Muscle layer of duodenum (tissue), 2 donors: ENCODE measurements at regions not wholly inside any gene's neighbourhood (a gene's known extent, or its start where the extent isn't known, plus 50 kb on each side); places are given as distances from the start of the nearest gene placed in this dataset.
A peak's percentile ranks its signal among the peaks of the same experiment; 100 is the strongest.

Source experiments
- H3K27ac ChIP-seq: one replicate; pipeline ENCODE4 v1.7.0; 2013; ENCODE audit warnings: mild to moderate bottlenecking, low read length
- H3K27me3 ChIP-seq: one replicate; pipeline ENCODE4 v1.7.0; 2013; ENCODE audit warnings: low read depth, mild to moderate bottlenecking, control low read depth, low read length
- H3K36me3 ChIP-seq, 2 donors: one replicate each; pipeline ENCODE4 v1.7.0; 2013; ENCODE audit warnings: low read length in 2 of 2, control low read depth in 1 of 2, mild to moderate bottlenecking in 1 of 2; ENCODE audit not compliant: insufficient read depth in 2 of 2, control insufficient read depth in 1 of 2
- H3K4me1 ChIP-seq, 2 donors: one replicate each; pipeline ENCODE4 v1.7.0; 2013; ENCODE audit warnings: low read length in 2 of 2, mild to moderate bottlenecking in 2 of 2, control low read depth in 1 of 2, moderate library complexity in 1 of 2; ENCODE audit not compliant: insufficient read depth in 2 of 2, control insufficient read depth in 1 of 2
- H3K4me3 ChIP-seq, 2 donors: one replicate each; pipeline ENCODE4 v1.7.0; 2013; ENCODE audit warnings: low read length in 2 of 2, low read depth in 1 of 2, mild to moderate bottlenecking in 1 of 2
- H3K9me3 ChIP-seq, 2 donors: one replicate each; pipeline ENCODE4 v1.7.0; 2013; ENCODE audit warnings: low read length in 2 of 2, control low read depth in 1 of 2, mild to moderate bottlenecking in 1 of 2; ENCODE audit not compliant: control insufficient read depth in 1 of 2
- donor health status: healthy.

DNA sequence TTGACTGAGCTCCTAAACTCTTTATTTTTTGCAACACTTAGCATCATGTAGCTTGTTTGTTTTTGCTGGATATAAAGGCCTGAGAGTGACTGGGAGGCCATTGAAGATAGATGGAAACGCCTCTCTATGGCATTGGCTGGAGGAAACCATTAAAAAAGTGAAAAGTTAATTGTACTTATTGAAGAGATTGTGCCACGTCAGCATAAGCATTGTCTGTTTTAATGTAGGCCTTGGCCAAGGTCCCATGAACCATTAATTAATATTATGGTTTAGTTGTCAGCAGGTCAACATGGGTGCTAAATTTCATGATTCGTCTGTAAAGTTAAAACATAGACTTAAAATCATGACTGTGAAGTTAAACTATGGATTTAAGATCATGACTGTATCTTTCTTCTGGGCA lies 178.6 kb downstream of the GATA3 start:
- H3K36me3 ChIP-seq: no peaks in the 10 kb centered on the region
- no peaks in the 10 kb centered on the region for H3K27me3 ChIP-seq
- no peak overlapping the region for H3K27ac ChIP-seq
- H3K4me1 ChIP-seq: no peaks in the 10 kb centered on the region
- no peak overlapping the region for H3K4me3 ChIP-seq
- no peaks in the 10 kb centered on the region for H3K9me3 ChIP-seq

DNA sequence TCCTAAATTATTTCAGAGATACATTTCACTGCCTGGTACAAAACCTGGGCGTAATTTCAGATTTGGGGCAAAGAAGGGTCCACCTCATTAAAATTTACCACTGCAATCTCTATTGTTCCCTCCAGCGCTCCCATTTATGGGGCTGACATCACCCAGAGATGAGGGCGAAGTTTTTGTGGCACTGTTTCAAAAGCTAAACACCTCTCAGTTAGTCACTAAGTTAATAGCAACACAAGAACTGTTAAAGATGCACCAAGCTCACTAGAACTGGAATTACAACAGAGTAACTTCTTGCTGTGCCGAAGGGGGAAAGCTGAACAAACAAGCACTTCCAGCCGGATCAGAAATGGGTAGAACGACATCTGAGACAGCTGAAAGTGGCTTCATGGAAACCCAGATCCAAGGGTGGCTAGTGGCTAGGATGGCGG lies 179.4 kb downstream of the GATA3 start:
- Histone ChIP-seq H3K27ac (no peak overlapping the region), H3K36me3 (no peaks in the 10 kb centered on the region), H3K27me3 (no peaks in the 10 kb centered on the region), H3K4me3 (no peak overlapping the region), H3K9me3 (no peaks in the 10 kb centered on the region), H3K4me1 (no peaks in the 10 kb centered on the region)

DNA sequence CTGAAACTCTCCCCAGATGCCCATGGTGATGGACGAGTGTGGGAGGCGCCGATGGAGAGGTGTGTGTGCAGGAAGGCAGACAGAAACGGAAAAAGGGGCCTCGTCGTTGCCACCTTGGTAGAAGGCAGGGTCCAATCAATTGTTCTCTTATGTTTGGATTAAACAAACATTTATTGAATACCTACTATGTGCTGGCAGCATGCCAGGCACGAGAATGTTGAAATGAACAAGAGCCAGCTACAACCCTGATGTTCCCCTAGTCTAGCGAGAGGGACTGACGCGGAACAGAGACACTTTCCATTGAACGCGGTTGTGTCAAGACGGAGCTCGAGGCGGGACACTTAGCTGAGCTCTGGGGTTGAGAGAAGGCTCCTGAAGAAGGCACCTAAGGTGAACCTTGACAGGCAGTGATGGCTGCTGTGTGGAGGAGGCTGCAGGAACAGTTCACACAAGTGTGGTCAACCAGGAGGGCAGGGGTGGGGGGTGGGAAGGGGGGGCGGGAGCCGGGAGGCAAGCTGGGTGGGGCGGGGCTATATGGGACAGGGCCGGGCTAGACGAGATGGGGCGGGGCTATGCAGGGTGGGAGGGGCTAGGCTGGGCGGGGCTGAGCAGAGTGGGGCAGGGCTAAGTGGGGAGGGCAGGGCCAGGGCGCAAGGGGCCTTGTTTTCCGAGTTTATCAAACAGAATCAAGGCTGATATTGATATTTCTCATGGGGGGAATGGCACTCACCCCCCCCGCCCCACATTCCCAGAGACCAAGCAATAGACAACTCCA lies 181.0 kb downstream of the GATA3 start:
- Histone ChIP-seq H3K9me3 (no peaks in the 10 kb centered on the region), H3K27me3 (no peaks in the 10 kb centered on the region)

DNA sequence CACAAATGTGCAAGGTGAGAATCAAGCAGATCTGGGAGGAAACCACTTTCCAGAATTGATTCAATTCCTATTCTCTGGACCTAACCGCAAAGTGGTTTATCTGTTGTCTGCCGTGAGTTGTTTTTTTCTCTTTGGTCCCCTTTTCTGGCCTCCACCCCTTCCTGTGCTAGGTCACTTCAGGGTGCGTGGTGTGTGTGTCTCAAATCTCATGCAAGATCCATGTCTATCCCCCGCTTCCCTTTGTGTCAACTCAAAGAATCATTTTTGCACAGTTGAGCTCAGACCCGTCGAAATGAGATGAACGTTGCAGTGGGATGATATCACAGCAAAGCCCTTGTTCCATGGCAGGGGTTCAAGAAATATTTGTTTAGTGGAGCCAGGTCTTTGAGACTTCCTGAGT lies 184.5 kb downstream of the GATA3 start:
- H3K36me3 ChIP-seq: no peaks in the 10 kb centered on the region
- no peaks in the 10 kb centered on the region for H3K9me3 ChIP-seq
- H3K4me1 ChIP-seq: no peaks in the 10 kb centered on the region
- H3K27ac ChIP-seq: no peak overlapping the region
- no peak overlapping the region for H3K4me3 ChIP-seq
- no peaks in the 10 kb centered on the region for H3K27me3 ChIP-seq

More for the DNA sequence above, 181.0 kb downstream of the GATA3 start:
- Histone ChIP-seq H3K4me3 (no peak overlapping the region), H3K4me1 (no peaks in the 10 kb centered on the region), H3K27ac (no peak overlapping the region), H3K36me3 (no peaks in the 10 kb centered on the region)

DNA sequence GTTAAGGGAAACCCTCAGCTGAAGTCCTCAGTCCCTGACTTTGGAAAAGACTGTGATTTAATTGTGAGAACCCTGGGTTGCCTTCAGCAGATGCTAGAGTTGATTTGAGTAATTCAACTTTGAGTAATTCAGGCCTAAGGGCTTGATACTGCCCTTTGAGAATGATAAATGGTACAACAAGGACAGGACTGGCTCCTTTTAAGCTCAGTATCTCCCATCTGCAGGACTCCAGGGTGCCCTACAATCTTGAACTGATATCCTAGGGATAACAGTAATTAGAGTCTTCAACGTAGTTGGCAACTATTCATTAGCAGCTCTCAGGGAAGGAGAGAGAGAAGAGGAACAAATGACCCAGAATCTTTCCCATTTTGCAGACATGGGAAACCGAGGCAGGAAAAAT lies 186.4 kb downstream of the GATA3 start:
- H3K9me3 ChIP-seq: no peaks in the 10 kb centered on the region
- no peaks in the 10 kb centered on the region for H3K4me1 ChIP-seq
- no peaks in the 10 kb centered on the region for H3K36me3 ChIP-seq
- H3K27ac ChIP-seq: no peak overlapping the region
- H3K4me3 ChIP-seq: no peak overlapping the region
- H3K27me3 ChIP-seq: no peaks in the 10 kb centered on the region

DNA sequence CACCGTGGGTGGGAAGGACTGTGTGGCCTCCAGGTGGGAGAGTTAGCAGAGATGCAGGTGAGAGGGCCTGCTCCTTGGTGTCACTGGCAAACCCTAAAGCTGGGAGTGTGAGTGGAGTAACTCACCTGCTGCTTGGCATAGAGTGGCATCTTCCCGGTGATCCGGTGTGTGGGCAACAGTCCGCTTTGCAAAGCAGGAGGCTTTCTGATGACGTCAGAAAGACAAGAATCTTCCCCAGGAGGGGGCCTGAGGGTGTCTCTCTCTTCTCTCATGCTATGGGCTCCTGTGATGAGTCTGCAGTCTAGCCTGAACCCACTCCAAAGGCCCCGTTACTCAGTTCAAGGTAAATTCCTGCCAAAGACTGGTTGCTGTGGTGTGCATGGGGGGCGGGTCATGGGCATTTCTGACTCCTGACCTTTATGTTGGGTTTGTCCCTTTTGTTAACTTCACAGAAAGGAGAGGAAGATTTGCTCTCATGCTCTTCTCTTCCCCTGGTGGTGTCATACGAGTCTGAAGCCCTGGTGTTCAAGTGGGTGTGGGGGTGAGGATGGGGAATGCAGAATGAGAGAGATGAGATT lies 187.9 kb downstream of the GATA3 start:
- no peaks in the 10 kb centered on the region for H3K36me3 ChIP-seq
- H3K4me1 ChIP-seq: no peaks in the 10 kb centered on the region
- H3K27me3 ChIP-seq: no peaks in the 10 kb centered on the region
- H3K27ac ChIP-seq: no peak overlapping the region
- no peak overlapping the region for H3K4me3 ChIP-seq
- H3K9me3 ChIP-seq: peaks cover 6 to 8% of the 10 kb centered on the region in 2 donors

DNA sequence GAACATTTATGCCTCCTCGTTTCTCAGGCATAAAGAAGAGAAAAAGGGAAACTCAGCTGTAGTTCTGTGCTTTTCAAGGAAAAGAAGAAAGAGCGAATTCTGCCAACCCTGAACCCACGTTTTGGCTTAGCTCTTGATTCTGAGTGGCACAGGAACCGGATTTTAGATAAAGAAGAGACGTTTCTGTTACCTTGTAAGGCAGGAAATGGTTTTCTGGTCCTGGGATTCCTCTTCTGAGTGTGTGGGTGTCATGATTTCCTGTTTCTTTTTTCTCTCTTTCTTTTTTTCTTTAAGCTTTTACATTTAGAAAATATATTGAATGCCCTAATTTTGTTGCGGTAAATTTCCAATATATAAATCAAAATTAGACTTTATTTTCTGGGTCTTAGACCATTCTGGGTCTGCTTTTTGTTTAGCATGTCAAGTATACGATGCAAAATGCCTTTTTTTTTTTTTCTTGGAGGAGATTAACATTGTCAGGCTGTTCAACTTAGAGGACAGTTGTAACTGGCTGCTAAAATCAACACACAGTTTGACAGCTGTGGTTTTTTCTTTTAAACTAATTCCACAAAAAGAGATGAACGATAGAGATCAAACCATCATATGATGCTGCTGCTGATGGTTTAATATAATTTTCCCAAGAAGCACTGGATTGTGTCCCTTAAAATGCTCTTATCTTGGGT lies 190.8 kb downstream of the GATA3 start:
- H3K4me1 ChIP-seq: no peaks in the 10 kb centered on the region
- H3K9me3 ChIP-seq: peaks cover 6 to 8% of the 10 kb centered on the region in 2 donors
- no peaks in the 10 kb centered on the region for H3K27me3 ChIP-seq
- H3K4me3 ChIP-seq: no peak overlapping the region
- no peaks in the 10 kb centered on the region for H3K36me3 ChIP-seq
- H3K27ac ChIP-seq: no peak overlapping the region

DNA sequence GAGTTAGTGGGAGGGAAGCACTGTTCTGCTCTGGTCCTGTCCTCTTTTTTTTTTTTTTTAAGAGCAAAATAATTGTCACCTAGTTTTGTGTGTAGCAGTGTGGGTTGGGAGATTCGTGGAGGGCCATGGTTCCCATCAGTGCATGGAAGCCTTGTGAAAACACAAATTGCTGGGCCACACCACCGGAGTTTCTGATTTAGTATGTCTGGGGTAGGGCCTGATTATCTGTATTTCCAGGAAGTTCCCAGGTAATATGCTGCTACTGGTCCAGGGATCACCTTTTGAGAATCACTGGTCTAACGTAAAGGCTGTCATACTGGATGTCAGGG lies 191.3 kb downstream of the GATA3 start:
- Histone ChIP-seq H3K9me3 (peaks cover 6 to 8% of the 10 kb centered on the region in 2 donors), H3K27ac (no peak overlapping the region), H3K4me3 (no peak overlapping the region), H3K4me1 (no peaks in the 10 kb centered on the region), H3K27me3 (no peaks in the 10 kb centered on the region), H3K36me3 (no peaks in the 10 kb centered on the region)

DNA sequence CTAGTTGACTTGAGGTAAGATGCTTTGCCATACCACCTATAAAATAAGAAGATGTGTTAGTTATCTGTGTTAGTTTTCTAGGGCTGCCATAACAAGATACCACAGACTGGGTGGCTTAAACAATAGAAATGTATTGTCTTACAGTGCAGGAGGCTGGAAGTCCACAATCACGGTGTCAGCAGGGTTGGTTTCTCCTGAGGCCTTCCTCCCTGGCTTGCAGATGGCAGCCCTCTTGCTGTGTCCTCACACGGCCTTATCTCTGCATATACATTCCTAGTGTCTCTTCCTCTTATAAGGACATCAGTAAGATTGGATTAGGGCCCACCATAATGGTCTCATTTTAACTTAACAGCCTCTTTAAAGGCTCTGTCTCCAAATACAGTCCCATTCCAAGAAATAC lies 192.1 kb downstream of the GATA3 start:
- Histone ChIP-seq H3K9me3 (peaks cover 6 to 8% of the 10 kb centered on the region in 2 donors), H3K4me3 (peak overlapping the region in 1 of 2 donors; percentile 15), H3K4me1 (no peaks in the 10 kb centered on the region), H3K36me3 (no peaks in the 10 kb centered on the region), H3K27ac (no peak overlapping the region), H3K27me3 (no peaks in the 10 kb centered on the region)

DNA sequence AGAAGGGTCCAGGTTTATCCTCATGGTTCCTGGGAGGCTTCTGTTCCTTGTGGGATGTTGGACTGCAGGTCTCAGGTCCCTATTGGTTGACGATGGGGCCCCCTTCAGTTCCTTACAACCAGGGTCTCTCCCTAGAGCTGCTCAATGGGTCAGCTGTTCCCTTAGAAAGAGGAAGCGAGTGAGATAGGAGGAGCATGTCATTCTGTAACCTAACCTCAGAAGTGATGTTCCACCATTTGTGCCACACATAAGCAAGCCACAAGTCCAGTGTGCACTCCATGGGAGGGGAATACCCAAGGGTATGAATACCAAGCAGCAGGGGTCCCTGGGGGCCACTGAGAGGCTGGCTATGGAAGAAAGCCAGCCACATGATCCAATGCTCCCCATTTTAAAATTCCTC lies 192.7 kb downstream of the GATA3 start:
- no peaks in the 10 kb centered on the region for H3K36me3 ChIP-seq
- no peak overlapping the region for H3K4me3 ChIP-seq
- H3K27me3 ChIP-seq: no peaks in the 10 kb centered on the region
- peaks cover 6 to 8% of the 10 kb centered on the region in 2 donors for H3K9me3 ChIP-seq
- no peaks in the 10 kb centered on the region for H3K4me1 ChIP-seq
- H3K27ac ChIP-seq: no peak overlapping the region

DNA sequence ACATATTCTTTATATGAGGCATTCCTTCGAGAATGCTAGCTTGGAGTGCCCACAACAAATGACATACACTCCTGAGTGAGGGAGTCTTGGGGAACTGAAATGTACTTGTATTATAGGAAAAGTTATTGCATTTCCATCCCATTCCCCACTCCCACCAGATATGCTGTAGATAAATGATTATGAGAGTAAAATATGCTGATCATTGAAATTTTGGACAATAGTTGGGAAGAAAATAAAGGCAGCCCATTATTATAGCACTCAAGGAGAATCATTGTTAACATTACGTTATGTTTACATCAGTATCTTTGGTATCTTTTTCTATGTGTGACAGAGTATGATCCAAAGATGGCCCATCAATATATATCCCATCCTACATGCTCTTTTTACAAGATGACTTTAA lies 194.4 kb downstream of the GATA3 start:
- peaks cover 6 to 8% of the 10 kb centered on the region in 2 donors for H3K9me3 ChIP-seq
- H3K36me3 ChIP-seq: no peaks in the 10 kb centered on the region
- no peak overlapping the region for H3K27ac ChIP-seq
- no peaks in the 10 kb centered on the region for H3K4me1 ChIP-seq
- H3K27me3 ChIP-seq: no peaks in the 10 kb centered on the region
- no peak overlapping the region for H3K4me3 ChIP-seq
